GM18519 (cell line): ENCODE measurements at regions not wholly inside any gene's neighbourhood (a gene's known extent, or its start where the extent isn't known, plus 50 kb on each side); places are given as distances from the start of the nearest gene placed in this dataset.
"Not testable (repeated sequence)": the region's sequence is repeated elsewhere in the genome, so short reads cannot be mapped to it uniquely, and the experiment has no call there.

Experiments
- ATAC-seq: cut with Tn5 transposase; IDR thresholded peaks from one replicate; pipeline ENCODE4 v1.9.1; 2021; ENCODE audit warnings: mild to moderate bottlenecking, moderate library complexity; ENCODE audit not compliant: unreplicated experiment, low FRiP score

- no peak for ATAC-seq
Measured at GRCh38 chr7:114364151-114364550, 50.5 kb upstream of the FOXP2 start.

- no peak for ATAC-seq
Measured at GRCh38 chr7:114363292-114363691, 51.3 kb upstream of the FOXP2 start.

- no peak for ATAC-seq
Measured at GRCh38 chr7:114358911-114359310, 55.7 kb upstream of the FOXP2 start.

GRCh38 chr7:114356133-114356532 lies 58.5 kb upstream of the FOXP2 start:
- no peak for ATAC-seq

- ATAC-seq, result no peak
Measured at GRCh38 chr7:114354306-114354705, 60.3 kb upstream of the FOXP2 start.

GRCh38 chr7:114345494-114345893 lies 69.1 kb upstream of the FOXP2 start:
- no peak for ATAC-seq

GRCh38 chr7:114343949-114344708 lies 70.5 kb upstream of the FOXP2 start:
- ATAC-seq, result no peak

GRCh38 chr7:114342431-114343179 lies 72.0 kb upstream of the FOXP2 start:
- ATAC-seq, result no peak

- no peak for ATAC-seq
Measured at GRCh38 chr7:114341648-114342047, 73.0 kb upstream of the FOXP2 start.

- no peak for ATAC-seq
Measured at GRCh38 chr7:114334989-114335388, 79.6 kb upstream of the FOXP2 start.

- not testable (repeated sequence) for ATAC-seq
Measured at GRCh38 chr7:114329458-114329857, 85.2 kb upstream of the FOXP2 start.

GRCh38 chr7:114317450-114318098 lies 97.0 kb upstream of the FOXP2 start:
- no peak for ATAC-seq

GRCh38 chr7:114312649-114313048 lies 102.0 kb upstream of the FOXP2 start:
- ATAC-seq, result no peak

- no peak for ATAC-seq
Measured at GRCh38 chr7:114310345-114311110, 104.1 kb upstream of the FOXP2 start.

GRCh38 chr7:114309729-114310128 lies 104.9 kb upstream of the FOXP2 start:
- ATAC-seq, result no peak

GRCh38 chr7:114303301-114303700 lies 111.3 kb upstream of the FOXP2 start:
- no peak for ATAC-seq

- ATAC-seq, result no peak
Measured at GRCh38 chr7:114302858-114303257, 111.8 kb upstream of the FOXP2 start.

- ATAC-seq, result no peak
Measured at GRCh38 chr7:114298011-114298410, 116.6 kb upstream of the FOXP2 start.

GRCh38 chr7:114297121-114297520 lies 117.5 kb upstream of the FOXP2 start:
- no peak for ATAC-seq

- ATAC-seq, result no peak
Measured at GRCh38 chr7:114295522-114295921, 119.1 kb upstream of the FOXP2 start.

- ATAC-seq, result no peak
Measured at GRCh38 chr7:114294036-114294435, 120.6 kb upstream of the FOXP2 start.
